GM23338 (cell line): ENCODE measurements at regions not wholly inside any gene's neighbourhood (a gene's known extent, or its start where the extent isn't known, plus 50 kb on each side); places are given as distances from the start of the nearest gene placed in this dataset.

Source experiments
- ATAC-seq: fragments of 200-7000 bp; cut with Tn5 transposase; 3 replicates; pipeline ENCODE4 v1.9.1; 2020
- DNase-seq: peaks from one replicate; pipeline ENCODE4 v3.0.0-alpha.2; 2015; ENCODE audit warnings: low spot score
- H2AFZ ChIP-seq: fragments of 200-600 bp; sonication (generic); 2 replicates; pipeline ENCODE4 v1.8.0; 2016; ENCODE audit warnings: antibody characterized with exemption, mild to moderate bottlenecking, moderate library complexity
- H3F3A ChIP-seq: fragments of 200-600 bp; sonication (generic); replicated peaks from 2 replicates; pipeline ENCODE4 v1.8.0; 2017; ENCODE audit warnings: antibody characterized with exemption, mixed run types, low read depth
- H3K27ac ChIP-seq: fragments of 200-600 bp; sonication (generic); 2 replicates; pipeline ENCODE4 v1.6.1; 2016; ENCODE audit warnings: low read depth
- H3K27me3 ChIP-seq: fragments of 200-600 bp; sonication (generic); 2 replicates; pipeline ENCODE4 v1.8.0; 2016; ENCODE audit warnings: mild to moderate bottlenecking, mixed run types, moderate library complexity; ENCODE audit not compliant: insufficient read depth
- H3K36me3 ChIP-seq: fragments of 200-600 bp; sonication (generic); 2 replicates; pipeline ENCODE4 v1.8.0; 2016; ENCODE audit warnings: mild to moderate bottlenecking; ENCODE audit not compliant: insufficient read depth
- H3K4me1 ChIP-seq: fragments of 200-600 bp; sonication (generic); 2 replicates; pipeline ENCODE4 v1.8.0; 2016; ENCODE audit warnings: mild to moderate bottlenecking, moderate library complexity; ENCODE audit not compliant: insufficient read depth
- H3K4me2 ChIP-seq: fragments of 200-600 bp; sonication (generic); 2 replicates; pipeline ENCODE4 v1.7.1; 2017; ENCODE audit warnings: mixed run types
- H3K4me3 ChIP-seq: fragments of 200-600 bp; sonication (generic); 2 replicates; pipeline ENCODE4 v1.6.1; 2016; ENCODE audit warnings: mixed run types
- H3K79me2 ChIP-seq: fragments of 200-600 bp; sonication (generic); replicated peaks from 2 replicates; pipeline ENCODE4 v1.8.0; 2017; ENCODE audit warnings: mild to moderate bottlenecking; ENCODE audit not compliant: insufficient read depth
- H3K9me2 ChIP-seq: fragments of 200-600 bp; sonication (generic); 2 replicates; pipeline ENCODE4 v1.8.0; 2017; ENCODE audit not compliant: insufficient read depth
- H4K20me1 ChIP-seq: fragments of 200-600 bp; sonication (generic); replicated peaks from 2 replicates; pipeline ENCODE4 v1.8.0; 2017; ENCODE audit warnings: mild to moderate bottlenecking; ENCODE audit not compliant: insufficient read depth
- H3K27ac Mint-ChIP-seq: 2 replicates; pipeline ENCODE4 v1.8.0; 2020; ENCODE audit warnings: inconsistent platforms, mild to moderate bottlenecking, moderate library complexity, mixed read lengths
- H3K27me3 Mint-ChIP-seq: 3 replicates; pipeline ENCODE4 v1.8.0; 2022; ENCODE audit warnings: low read depth, mild to moderate bottlenecking, moderate library complexity, mixed read lengths, inconsistent platforms; ENCODE audit not compliant: insufficient read depth, poor library complexity
- H3K36me3 Mint-ChIP-seq: 3 replicates; pipeline ENCODE4 v1.8.0; 2021; ENCODE audit warnings: low read depth, mild to moderate bottlenecking, inconsistent platforms, moderate library complexity, mixed read lengths
- H3K4me1 Mint-ChIP-seq: 3 replicates; pipeline ENCODE4 v1.8.0; 2020; ENCODE audit warnings: mild to moderate bottlenecking, inconsistent platforms, mixed read lengths
- H3K4me3 Mint-ChIP-seq: 3 replicates; pipeline ENCODE4 v1.8.0; 2021; ENCODE audit warnings: moderate library complexity, mild to moderate bottlenecking, inconsistent platforms, mixed read lengths
- H3K9me3 Mint-ChIP-seq: 3 replicates; pipeline ENCODE4 v1.8.0; 2020; ENCODE audit warnings: moderate library complexity, mild to moderate bottlenecking, inconsistent platforms, mixed read lengths
- CREB1 ChIP-seq: fragments of 250-450 bp; sonication (Bioruptor Pico); IDR thresholded peaks from 2 replicates; pipeline ENCODE4 v1.5.0; 2020; ENCODE audit warnings: low read depth, mild to moderate bottlenecking, moderate library complexity
- CTCF ChIP-seq, 2 experiments: fragments of 200-600 bp in 1 of 2; sonication (generic) in 1 of 2; conservative IDR thresholded peaks; 2 replicates each; pipeline versions ENCODE4 v1.5.1 to v1.6.1; 2016 to 2017; ENCODE audit warnings: antibody characterized with exemption in 2 of 2, low read depth in 2 of 2, mild to moderate bottlenecking in 2 of 2, moderate library complexity in 1 of 2
- ETS1 ChIP-seq: IDR thresholded peaks from 2 replicates; pipeline ENCODE4 v1.6.1; 2016; ENCODE audit warnings: antibody characterized with exemption
- EZH2 ChIP-seq: fragments of 200-600 bp; sonication (generic); IDR thresholded peaks from one replicate; pipeline ENCODE4 v1.8.0; 2017; ENCODE audit warnings: antibody characterized with exemption, mild to moderate bottlenecking, low read depth; ENCODE audit not compliant: unreplicated experiment
- EZH2phosphoT487 ChIP-seq: fragments of 200-600 bp; sonication (generic); IDR thresholded peaks from one replicate; pipeline ENCODE4 v1.8.1; 2018; ENCODE audit warnings: antibody characterized with exemption; ENCODE audit not compliant: unreplicated experiment
- JUNB ChIP-seq: IDR thresholded peaks from one replicate; pipeline ENCODE4 v1.6.1; 2016; ENCODE audit warnings: antibody characterized with exemption; ENCODE audit not compliant: unreplicated experiment
- NANOG ChIP-seq: IDR thresholded peaks from 2 replicates; pipeline ENCODE4 v1.6.1; 2016; ENCODE audit warnings: antibody characterized with exemption, borderline replicate concordance
- POLR2AphosphoS5 ChIP-seq: IDR thresholded peaks from 2 replicates; pipeline ENCODE4 v1.6.1; 2016; ENCODE audit warnings: antibody characterized with exemption, low read depth
- STAT1 ChIP-seq: IDR thresholded peaks from one replicate; pipeline ENCODE4 v1.6.1; 2016; ENCODE audit warnings: antibody characterized with exemption; ENCODE audit not compliant: unreplicated experiment
- ZNF331 ChIP-seq: fragments of 250-450 bp; sonication (Bioruptor Pico); IDR thresholded peaks from 2 replicates; pipeline ENCODE4 v1.5.0; 2020; ENCODE audit warnings: low read depth, mild to moderate bottlenecking, moderate library complexity
- ZNF462 ChIP-seq: fragments of 250-450 bp; sonication (Bioruptor Pico); IDR thresholded peaks from 2 replicates; pipeline ENCODE4 v1.5.0; 2020; ENCODE audit warnings: mild to moderate bottlenecking, moderate library complexity
- TF ChIP-seq, protein P1 (sequence below): IDR thresholded peaks from one replicate; pipeline ENCODE4 v1.6.1; 2018; ENCODE audit warnings: antibody characterized with exemption; ENCODE audit not compliant: unreplicated experiment

DNA sequence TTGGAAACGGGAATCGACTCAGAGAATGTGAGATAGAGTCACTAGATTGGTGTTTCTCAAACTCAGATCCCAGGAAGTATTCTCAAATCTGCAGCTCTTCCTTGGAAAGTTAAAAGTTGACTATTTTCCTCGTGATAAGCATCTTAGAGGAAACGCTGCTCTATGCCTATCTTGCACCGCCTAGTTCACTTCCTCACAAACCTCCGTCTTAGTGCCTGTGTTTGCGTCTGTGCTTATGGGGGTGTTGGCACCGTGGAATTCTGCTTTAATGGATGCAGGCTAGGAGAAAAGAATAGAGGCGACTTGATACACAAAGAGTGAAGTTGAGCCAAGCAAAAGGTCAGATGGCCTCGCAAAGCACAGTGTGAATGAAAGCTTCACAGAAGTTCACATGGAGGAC is 255.3 kb upstream of the ID2 start:
- no peaks in the 10 kb centered on the region for H3K27me3 ChIP-seq
- no peaks in the 10 kb centered on the region for H3K79me2 ChIP-seq
- no peak overlapping the region for H2AFZ ChIP-seq
- Mint-ChIP-seq H3K9me3 (peaks cover 2% of the 10 kb centered on the region; the same call in 1 of the 3 replicates), H3K36me3 (no peaks in the 10 kb centered on the region), H3K27ac (no peak overlapping the region), H3K4me3 (no peak overlapping the region), H3K4me1 (no peaks in the 10 kb centered on the region), H3K27me3 (peaks cover 9% of the 10 kb centered on the region)
- TF ChIP-seq STAT1 (no peak), CREB1 (CRISPR knock-in tag) (no peak), NANOG (no peak), ETS1 (no peak), POLR2AphosphoS5 (no peak), EZH2 (no peak), CTCF (conservative IDR thresholded peaks at IDR 0.05; ENCODE audit: low read depth in 2 of 2) (no peak), ZNF462 (CRISPR knock-in tag) (no peak), ZNF331 (CRISPR knock-in tag) (no peak), EZH2phosphoT487 (no peak), JUNB (no peak)
- TF ChIP-seq, protein P1, sequence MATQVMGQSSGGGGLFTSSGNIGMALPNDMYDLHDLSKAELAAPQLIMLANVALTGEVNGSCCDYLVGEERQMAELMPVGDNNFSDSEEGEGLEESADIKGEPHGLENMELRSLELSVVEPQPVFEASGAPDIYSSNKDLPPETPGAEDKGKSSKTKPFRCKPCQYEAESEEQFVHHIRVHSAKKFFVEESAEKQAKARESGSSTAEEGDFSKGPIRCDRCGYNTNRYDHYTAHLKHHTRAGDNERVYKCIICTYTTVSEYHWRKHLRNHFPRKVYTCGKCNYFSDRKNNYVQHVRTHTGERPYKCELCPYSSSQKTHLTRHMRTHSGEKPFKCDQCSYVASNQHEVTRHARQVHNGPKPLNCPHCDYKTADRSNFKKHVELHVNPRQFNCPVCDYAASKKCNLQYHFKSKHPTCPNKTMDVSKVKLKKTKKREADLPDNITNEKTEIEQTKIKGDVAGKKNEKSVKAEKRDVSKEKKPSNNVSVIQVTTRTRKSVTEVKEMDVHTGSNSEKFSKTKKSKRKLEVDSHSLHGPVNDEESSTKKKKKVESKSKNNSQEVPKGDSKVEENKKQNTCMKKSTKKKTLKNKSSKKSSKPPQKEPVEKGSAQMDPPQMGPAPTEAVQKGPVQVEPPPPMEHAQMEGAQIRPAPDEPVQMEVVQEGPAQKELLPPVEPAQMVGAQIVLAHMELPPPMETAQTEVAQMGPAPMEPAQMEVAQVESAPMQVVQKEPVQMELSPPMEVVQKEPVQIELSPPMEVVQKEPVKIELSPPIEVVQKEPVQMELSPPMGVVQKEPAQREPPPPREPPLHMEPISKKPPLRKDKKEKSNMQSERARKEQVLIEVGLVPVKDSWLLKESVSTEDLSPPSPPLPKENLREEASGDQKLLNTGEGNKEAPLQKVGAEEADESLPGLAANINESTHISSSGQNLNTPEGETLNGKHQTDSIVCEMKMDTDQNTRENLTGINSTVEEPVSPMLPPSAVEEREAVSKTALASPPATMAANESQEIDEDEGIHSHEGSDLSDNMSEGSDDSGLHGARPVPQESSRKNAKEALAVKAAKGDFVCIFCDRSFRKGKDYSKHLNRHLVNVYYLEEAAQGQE, result no peak
- H3K4me1 ChIP-seq, result no peaks in the 10 kb centered on the region
- ATAC-seq (no peak), DNase-seq (no peak)
- H3K36me3 ChIP-seq, result no peaks in the 10 kb centered on the region
- no peak overlapping the region for H3K27ac ChIP-seq
- no peaks in the 10 kb centered on the region for H4K20me1 ChIP-seq
- H3K9me2 ChIP-seq, result peaks cover 8% of the 10 kb centered on the region; the same call in 1 of the 2 replicates
- no peak overlapping the region for H3K4me3 ChIP-seq
- no peak overlapping the region for H3K4me2 ChIP-seq
- no peaks in the 10 kb centered on the region for H3F3A ChIP-seq
